ENCODE measurements at regions not wholly inside any gene's neighbourhood (a gene's known extent, or its start where the extent isn't known, plus 50 kb on each side); places are given as distances from the start of the nearest gene placed in this dataset.

- DNase-seq (ENCODE audit: low spot score) = no peak
- intact Hi-C loops (cut with DNase I) = no loop called here
- no peak for TF ChIP-seq CTCF (IDR thresholded peaks at IDR 0.05)
- TF ChIP-seq POLR2A (IDR thresholded peaks at IDR 0.05) = no peak
- no peak for TF ChIP-seq POLR2AphosphoS5 (IDR thresholded peaks at IDR 0.05)
- Histone ChIP-seq H3K9me3 (no peaks in the 10 kb centered on the region), H3K4me1 (replicated peaks) (no peaks in the 10 kb centered on the region), H3K27ac (no peak overlapping the region), H3K27me3 (replicated peaks; ENCODE audit: insufficient read depth) (no peaks in the 10 kb centered on the region), H3K4me3 (no peak overlapping the region), H3K36me3 (no peaks in the 10 kb centered on the region)
- 67% methylated on average over 5 of the region's 5 CpGs for WGBS
These were observed 174.7 kb upstream of the FBXL17 start for GRCh38 chr5:108556441-108557145.

DNA sequence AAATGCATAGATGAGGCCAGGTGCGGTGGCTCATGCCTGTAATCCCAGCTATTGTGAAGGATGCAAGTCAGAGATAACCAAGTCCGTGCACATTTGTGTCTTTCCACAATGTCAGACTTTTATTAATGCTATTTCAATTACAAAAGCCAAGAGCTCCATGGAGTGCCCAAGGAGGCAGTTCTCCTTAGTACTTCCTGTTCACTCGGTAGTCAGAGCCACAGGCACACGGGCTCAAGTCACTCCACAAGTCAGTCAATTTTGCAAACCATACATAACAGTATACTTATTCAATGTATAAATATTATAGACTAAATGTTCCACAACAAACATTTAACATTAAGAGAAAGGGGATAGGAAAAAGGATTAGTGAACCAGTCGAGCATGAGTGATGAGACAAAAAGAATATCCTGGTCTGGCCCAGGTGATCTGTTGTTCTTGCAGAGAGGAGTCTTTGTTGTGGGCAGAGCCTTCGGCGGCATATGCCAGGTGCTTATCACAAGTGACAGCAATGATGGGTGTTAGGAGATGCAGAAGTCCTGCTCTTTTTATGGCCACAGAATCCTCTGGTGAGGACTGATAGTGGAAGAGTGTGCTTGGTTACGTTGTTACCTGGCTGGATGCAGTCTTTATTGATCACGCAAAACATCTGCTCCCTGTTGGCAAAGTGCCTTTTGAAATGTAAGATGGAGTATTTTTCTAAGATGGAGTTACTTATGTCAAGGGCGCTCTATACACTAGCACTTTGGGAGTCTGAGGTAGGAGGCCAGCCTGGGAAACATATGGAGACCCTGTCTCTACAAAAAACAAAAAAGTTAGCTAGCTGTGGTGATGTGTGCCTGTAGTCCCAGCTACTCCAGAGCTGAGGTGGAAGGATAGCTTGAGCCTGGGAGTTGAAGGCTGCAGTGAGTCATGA is 167.0 kb upstream of the FBXL17 start:
- DNase-seq (ENCODE audit: low spot score) = no peak
- H3K27me3 ChIP-seq (replicated peaks; ENCODE audit: insufficient read depth) = no peaks in the 10 kb centered on the region
- H3K27ac ChIP-seq = no peak overlapping the region
- no peaks in the 10 kb centered on the region for H3K9me3 ChIP-seq
- TF ChIP-seq POLR2AphosphoS5 (IDR thresholded peaks at IDR 0.05) (no peak), POLR2A (IDR thresholded peaks at IDR 0.05) (no peak), CTCF (IDR thresholded peaks at IDR 0.05) (no peak)
- no peaks in the 10 kb centered on the region for H3K4me1 ChIP-seq (replicated peaks)
- H3K36me3 ChIP-seq = no peaks in the 10 kb centered on the region
- 54% methylated on average over 10 of the region's 10 CpGs for WGBS
- no peak overlapping the region for H3K4me3 ChIP-seq
- intact Hi-C loops (cut with DNase I) = no loop called here

- TF ChIP-seq POLR2A (IDR thresholded peaks at IDR 0.05) (no peak), CTCF (IDR thresholded peaks at IDR 0.05) (no peak), POLR2AphosphoS5 (IDR thresholded peaks at IDR 0.05) (no peak)
- no peak for DNase-seq (ENCODE audit: low spot score)
- Histone ChIP-seq H3K4me3 (no peak overlapping the region), H3K4me1 (replicated peaks) (no peaks in the 10 kb centered on the region), H3K27me3 (replicated peaks; ENCODE audit: insufficient read depth) (no peaks in the 10 kb centered on the region), H3K9me3 (no peaks in the 10 kb centered on the region), H3K36me3 (no peaks in the 10 kb centered on the region), H3K27ac (no peak overlapping the region)
- WGBS = 78% methylated on average over 6 of the region's 6 CpGs
- intact Hi-C loops (cut with DNase I) = no loop called here
These were observed 165.0 kb upstream of the FBXL17 start for GRCh38 chr5:108546939-108547338.

- DNase-seq (ENCODE audit: low spot score) = no peak
- TF ChIP-seq POLR2AphosphoS5 (IDR thresholded peaks at IDR 0.05) (no peak), POLR2A (IDR thresholded peaks at IDR 0.05) (no peak), CTCF (IDR thresholded peaks at IDR 0.05) (no peak)
These were observed 163.4 kb upstream of the FBXL17 start for GRCh38 chr5:108545301-108545700.

More at GRCh38 chr5:108545301-108545700, 163.4 kb upstream of the FBXL17 start:
- Histone ChIP-seq H3K36me3 (no peaks in the 10 kb centered on the region), H3K4me1 (replicated peaks) (no peaks in the 10 kb centered on the region), H3K9me3 (no peaks in the 10 kb centered on the region), H3K27ac (no peak overlapping the region), H3K4me3 (no peak overlapping the region), H3K27me3 (replicated peaks; ENCODE audit: insufficient read depth) (no peaks in the 10 kb centered on the region)
- WGBS = 33% methylated on average over 1 of the region's 1 CpG
- intact Hi-C loops (cut with DNase I) = no loop called here

Measured in prostate gland (tissue), 2 donors.